BLaER1 (cell line): ENCODE measurements at regions not wholly inside any gene's neighbourhood (a gene's known extent, or its start where the extent isn't known, plus 50 kb on each side); places are given as distances from the start of the nearest gene placed in this dataset.

Source experiments
- H3K27ac ChIP-seq: shearing (Covaris generic); formaldehyde crosslinking; 2 replicates; pipeline ENCODE4 v1.8.1; 2022
- H3K27me3 ChIP-seq: shearing (Covaris generic); formaldehyde crosslinking; 2 replicates; pipeline ENCODE4 v1.8.1; 2022
- H3K36me3 ChIP-seq: shearing (Covaris generic); formaldehyde crosslinking; 2 replicates; pipeline ENCODE4 v1.8.1; 2022
- H3K4me1 ChIP-seq: shearing (Covaris generic); formaldehyde crosslinking; 2 replicates; pipeline ENCODE4 v1.8.1; 2022
- H3K4me2 ChIP-seq: shearing (Covaris generic); formaldehyde crosslinking; 2 replicates; pipeline ENCODE4 v1.8.1; 2022
- H3K4me3 ChIP-seq: shearing (Covaris generic); formaldehyde crosslinking; 2 replicates; pipeline ENCODE4 v1.8.1; 2022
- H3K9ac ChIP-seq: shearing (Covaris generic); formaldehyde crosslinking; 2 replicates; pipeline ENCODE4 v1.8.1; 2022
- H3K9me3 ChIP-seq: shearing (Covaris generic); formaldehyde crosslinking; 2 replicates; pipeline ENCODE4 v1.8.1; 2022
- H4K20me1 ChIP-seq: shearing (Covaris generic); formaldehyde crosslinking; 2 replicates; pipeline ENCODE4 v1.8.1; 2022
- Cebpa-rat ChIP-seq: shearing (Covaris generic); IDR thresholded peaks from 2 replicates; pipeline ENCODE4 v1.8.1; 2022

DNA sequence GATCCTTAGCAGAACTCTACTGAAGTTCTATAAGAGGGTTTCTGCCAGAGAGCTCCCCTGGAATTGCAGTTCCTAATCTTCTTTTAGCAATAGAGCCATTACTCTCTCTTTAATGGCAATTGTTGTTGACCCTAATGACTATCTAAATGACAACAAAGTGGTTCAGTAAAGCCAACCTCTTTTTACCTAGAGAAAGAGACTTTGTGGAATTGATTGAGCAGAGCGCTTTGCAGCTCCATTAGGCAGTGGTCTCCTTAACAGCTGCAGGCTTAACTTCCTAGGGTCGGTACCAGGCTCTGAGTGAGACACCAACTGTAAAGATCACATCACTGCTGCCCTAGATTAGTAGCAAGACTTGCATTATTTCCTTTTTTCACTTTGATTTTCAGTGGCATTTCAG is 1472.9 kb upstream of the TENM3 start:
- no peak overlapping the region for H3K4me2 ChIP-seq
- no peaks in the 10 kb centered on the region for H4K20me1 ChIP-seq
- H3K9ac ChIP-seq, result no peak overlapping the region
- no peaks in the 10 kb centered on the region for H3K36me3 ChIP-seq
- no peaks in the 10 kb centered on the region for H3K9me3 ChIP-seq
- no peak for TF ChIP-seq Cebpa-rat
- H3K27me3 ChIP-seq, result no peaks in the 10 kb centered on the region
- peaks cover 5% of the 10 kb centered on the region; the same call in 1 of the 2 replicates for H3K4me1 ChIP-seq
- H3K4me3 ChIP-seq, result no peak overlapping the region
- no peak overlapping the region for H3K27ac ChIP-seq

DNA sequence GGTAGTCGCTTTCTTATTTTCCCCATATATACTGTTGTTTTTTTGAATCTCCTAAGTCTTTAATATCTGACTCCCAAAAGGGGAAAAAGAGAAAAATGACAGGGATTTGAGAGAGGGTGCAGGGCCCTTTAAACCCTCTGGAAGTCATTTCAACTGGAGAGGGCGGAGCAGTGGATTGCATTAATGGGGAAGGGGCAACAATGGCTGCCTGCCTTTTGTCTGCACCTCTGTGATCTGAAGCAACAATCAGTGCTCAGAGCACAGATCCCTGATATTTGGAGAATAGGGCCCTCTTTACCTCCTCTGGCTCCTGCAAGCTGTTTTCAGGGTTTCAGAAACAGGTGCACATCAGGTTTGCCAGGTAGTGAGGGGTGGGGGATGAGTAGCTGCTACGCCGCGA is 1458.3 kb upstream of the TENM3 start:
- H3K4me1 ChIP-seq, result no peaks in the 10 kb centered on the region
- no peak overlapping the region for H3K4me2 ChIP-seq
- no peaks in the 10 kb centered on the region for H4K20me1 ChIP-seq
- H3K27me3 ChIP-seq, result no peaks in the 10 kb centered on the region
- H3K9me3 ChIP-seq, result no peaks in the 10 kb centered on the region
- no peak for TF ChIP-seq Cebpa-rat
- no peak overlapping the region for H3K27ac ChIP-seq
- H3K9ac ChIP-seq, result no peak overlapping the region
- H3K4me3 ChIP-seq, result no peak overlapping the region
- no peaks in the 10 kb centered on the region for H3K36me3 ChIP-seq

DNA sequence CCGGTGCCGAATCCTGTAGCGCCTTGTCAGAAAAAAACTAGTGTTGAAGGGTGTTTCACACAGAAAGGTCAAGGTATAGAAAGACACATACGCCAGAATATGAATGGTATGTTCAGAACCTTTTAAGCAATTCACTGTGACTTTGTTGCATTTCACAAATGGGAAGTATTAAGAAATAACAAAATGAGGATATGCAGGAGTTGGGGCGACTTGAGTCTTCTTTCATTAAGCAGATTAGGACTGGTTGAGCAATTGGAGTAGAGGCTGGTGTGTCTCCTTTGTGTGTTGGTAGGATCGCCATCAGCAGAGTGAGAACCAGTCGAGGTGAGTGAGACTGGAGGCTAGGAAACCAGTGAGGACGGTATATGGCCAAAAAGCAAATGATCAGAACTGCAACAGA is 1454.5 kb upstream of the TENM3 start:
- Histone ChIP-seq H3K9me3 (no peaks in the 10 kb centered on the region), H3K4me3 (no peak overlapping the region), H3K27ac (no peak overlapping the region), H3K27me3 (no peaks in the 10 kb centered on the region), H4K20me1 (no peaks in the 10 kb centered on the region), H3K36me3 (no peaks in the 10 kb centered on the region), H3K4me1 (no peaks in the 10 kb centered on the region), H3K4me2 (no peak overlapping the region), H3K9ac (no peak overlapping the region)
- no peak for TF ChIP-seq Cebpa-rat

DNA sequence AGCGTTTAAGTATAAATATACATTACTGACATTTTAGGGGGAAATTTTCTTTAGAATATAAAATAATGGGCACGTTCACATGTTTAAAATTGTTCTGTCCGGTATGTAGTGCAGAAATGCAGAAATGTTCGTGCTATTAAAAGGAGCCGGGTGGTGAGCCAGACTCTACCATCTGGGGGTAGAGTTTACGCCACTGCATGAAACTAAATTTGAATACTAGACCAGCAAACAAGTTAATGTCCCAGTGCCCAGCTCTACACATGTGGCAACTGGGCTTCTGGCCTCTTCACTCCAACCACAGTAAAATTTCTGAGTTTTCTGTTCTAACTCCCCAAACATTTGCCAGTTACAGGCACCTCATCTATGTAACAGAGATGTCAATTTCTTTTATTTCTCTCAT is 1453.3 kb upstream of the TENM3 start:
- Histone ChIP-seq H3K4me2 (no peak overlapping the region), H4K20me1 (no peaks in the 10 kb centered on the region), H3K9me3 (no peaks in the 10 kb centered on the region), H3K4me3 (no peak overlapping the region), H3K4me1 (no peaks in the 10 kb centered on the region), H3K36me3 (no peaks in the 10 kb centered on the region), H3K27me3 (no peaks in the 10 kb centered on the region), H3K9ac (no peak overlapping the region), H3K27ac (no peak overlapping the region)
- no peak for TF ChIP-seq Cebpa-rat

DNA sequence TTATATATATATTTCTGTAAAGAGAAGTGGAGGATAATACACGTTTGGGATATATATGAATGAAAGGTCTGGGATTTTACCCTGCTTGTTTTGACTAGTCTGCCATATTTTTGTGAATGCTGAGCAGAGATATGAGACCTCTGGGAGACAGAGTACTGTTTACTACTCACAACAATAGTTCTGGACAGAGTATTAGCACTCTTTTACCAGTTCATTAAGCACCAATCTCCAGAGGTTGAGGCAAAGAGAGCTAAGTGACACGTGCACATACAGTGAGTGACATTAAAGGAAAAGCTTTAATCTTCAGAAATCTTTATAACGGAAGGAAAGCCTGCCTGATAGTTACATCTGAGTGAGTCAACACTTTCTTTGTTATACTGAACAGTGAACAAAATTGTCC is 1452.7 kb upstream of the TENM3 start:
- Histone ChIP-seq H3K4me3 (no peak overlapping the region), H3K4me2 (no peak overlapping the region), H3K4me1 (no peaks in the 10 kb centered on the region), H3K9ac (no peak overlapping the region), H4K20me1 (no peaks in the 10 kb centered on the region), H3K27me3 (no peaks in the 10 kb centered on the region), H3K36me3 (no peaks in the 10 kb centered on the region), H3K9me3 (no peaks in the 10 kb centered on the region), H3K27ac (no peak overlapping the region)
- no peak for TF ChIP-seq Cebpa-rat

DNA sequence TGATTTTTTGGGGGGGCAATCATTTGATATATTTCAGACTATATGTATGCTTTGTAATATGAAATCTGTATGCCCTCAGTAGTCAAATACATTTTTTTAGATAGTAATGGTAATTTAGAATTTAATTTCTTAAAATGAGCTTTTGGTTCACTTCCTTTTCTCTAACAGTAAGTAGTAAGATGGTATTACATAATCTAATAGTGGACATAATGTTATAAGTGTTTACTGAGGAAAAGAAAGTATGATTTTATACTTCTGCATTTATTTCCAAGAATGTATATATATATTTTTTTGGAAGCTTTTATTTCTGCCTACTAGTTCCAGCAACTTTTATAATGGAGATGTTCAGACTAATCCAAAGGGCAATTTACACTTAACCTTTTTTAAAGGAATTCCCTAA is 1450.7 kb upstream of the TENM3 start:
- no peaks in the 10 kb centered on the region for H3K27me3 ChIP-seq
- H3K36me3 ChIP-seq, result no peaks in the 10 kb centered on the region
- no peak overlapping the region for H3K27ac ChIP-seq
- H3K4me1 ChIP-seq, result no peaks in the 10 kb centered on the region
- H3K9ac ChIP-seq, result no peak overlapping the region
- H3K4me3 ChIP-seq, result no peak overlapping the region
- no peaks in the 10 kb centered on the region for H3K9me3 ChIP-seq
- TF ChIP-seq Cebpa-rat, result no peak
- H3K4me2 ChIP-seq, result no peak overlapping the region
- H4K20me1 ChIP-seq, result no peaks in the 10 kb centered on the region

DNA sequence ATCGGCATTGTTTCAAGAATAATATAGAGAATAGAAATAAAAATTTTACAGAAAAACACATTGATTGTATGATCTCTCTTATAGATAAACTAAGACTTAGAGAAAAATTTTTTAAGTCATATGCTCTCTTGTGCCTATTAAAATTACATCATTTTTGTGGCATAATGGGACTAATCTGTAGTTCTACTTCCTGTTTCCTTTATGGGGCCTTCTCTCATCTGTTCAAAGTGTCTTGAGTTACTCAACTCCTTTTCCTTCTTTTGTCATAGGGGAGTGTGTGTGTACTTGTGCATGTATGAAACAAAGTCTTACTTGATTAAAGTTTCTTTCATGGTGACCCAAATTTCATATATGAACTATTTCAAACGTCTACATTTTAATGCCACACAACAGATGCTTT is 1448.9 kb upstream of the TENM3 start:
- Histone ChIP-seq H3K4me2 (no peak overlapping the region), H4K20me1 (no peaks in the 10 kb centered on the region), H3K27me3 (no peaks in the 10 kb centered on the region), H3K9me3 (no peaks in the 10 kb centered on the region), H3K36me3 (no peaks in the 10 kb centered on the region), H3K9ac (no peak overlapping the region), H3K4me1 (no peaks in the 10 kb centered on the region), H3K27ac (no peak overlapping the region), H3K4me3 (no peak overlapping the region)
- TF ChIP-seq Cebpa-rat, result no peak

DNA sequence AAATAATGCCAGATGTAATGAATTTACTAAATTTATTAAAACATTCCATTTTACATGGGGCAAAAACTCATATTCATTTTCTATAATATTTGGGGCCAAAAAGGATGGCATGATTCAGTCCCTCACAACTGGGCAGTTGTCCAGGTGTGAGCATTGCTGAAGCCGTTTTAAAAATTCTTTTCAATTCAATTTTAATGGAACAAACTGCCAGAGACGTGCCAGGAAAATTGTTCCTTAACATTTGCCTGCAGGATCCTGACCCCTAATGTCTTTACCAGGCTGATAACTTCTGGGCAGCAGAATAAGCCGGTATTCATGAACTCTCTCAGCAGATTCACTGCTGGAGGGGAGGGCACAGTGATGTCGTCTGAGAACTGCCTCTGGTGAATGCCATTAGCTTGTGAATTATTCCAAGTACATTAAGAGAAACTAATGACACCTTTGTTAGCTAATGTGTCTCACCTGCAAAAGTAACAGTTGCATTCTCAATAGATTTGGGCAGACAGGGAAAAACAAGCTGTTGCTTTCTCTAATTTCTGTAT is 1445.1 kb upstream of the TENM3 start:
- Histone ChIP-seq H3K4me3 (no peak overlapping the region), H3K27me3 (no peaks in the 10 kb centered on the region)

DNA sequence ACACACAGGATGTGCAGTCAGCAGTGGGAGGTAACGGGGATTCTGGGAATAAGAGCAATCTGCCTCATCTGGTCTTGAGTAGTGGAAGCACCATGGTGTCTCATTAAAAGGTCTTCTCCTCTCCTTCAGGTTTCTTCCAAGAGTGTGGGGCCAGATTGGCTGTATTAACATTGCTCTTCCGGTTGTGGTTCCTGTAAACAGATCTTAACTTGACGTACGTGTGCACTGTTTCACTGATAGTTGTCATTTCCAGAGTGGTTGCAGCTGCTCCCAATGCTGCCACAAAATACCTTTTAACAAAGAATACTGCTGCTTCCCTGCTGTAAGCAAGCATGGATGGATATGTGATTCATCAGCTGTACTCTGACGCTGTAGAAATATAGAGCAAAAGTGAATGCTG is 1443.4 kb upstream of the TENM3 start:
- Histone ChIP-seq H3K27me3 (no peaks in the 10 kb centered on the region), H3K4me1 (no peaks in the 10 kb centered on the region), H3K27ac (no peak overlapping the region), H3K9ac (no peak overlapping the region), H3K4me3 (no peak overlapping the region), H3K9me3 (no peaks in the 10 kb centered on the region), H3K4me2 (no peak overlapping the region), H3K36me3 (no peaks in the 10 kb centered on the region), H4K20me1 (no peaks in the 10 kb centered on the region)
- TF ChIP-seq Cebpa-rat, result no peak

More for the DNA sequence above, 1445.1 kb upstream of the TENM3 start:
- Histone ChIP-seq H4K20me1 (no peaks in the 10 kb centered on the region), H3K4me1 (no peaks in the 10 kb centered on the region), H3K9me3 (no peaks in the 10 kb centered on the region), H3K36me3 (no peaks in the 10 kb centered on the region), H3K9ac (no peak overlapping the region), H3K27ac (no peak overlapping the region), H3K4me2 (no peak overlapping the region)
- no peak for TF ChIP-seq Cebpa-rat

DNA sequence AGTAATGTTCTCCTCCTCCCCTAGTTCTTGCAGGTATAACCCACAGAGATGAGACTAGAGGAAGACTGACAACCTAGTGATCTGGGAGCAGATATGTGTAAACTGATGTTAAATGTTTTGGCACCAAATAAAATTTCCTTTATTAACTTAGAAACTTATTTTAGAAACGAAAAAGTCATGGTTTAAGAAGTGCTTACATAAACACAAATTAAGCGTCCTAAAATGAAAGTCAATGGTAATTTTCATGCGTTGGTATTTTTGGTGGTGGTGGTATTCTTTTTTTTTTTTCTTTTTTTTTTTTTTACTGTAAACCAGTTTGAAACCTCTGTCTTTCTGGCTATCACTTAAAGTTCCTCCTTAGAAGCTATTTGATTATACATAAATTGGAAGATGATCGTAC is 1438.1 kb upstream of the TENM3 start:
- Histone ChIP-seq H3K27me3 (no peaks in the 10 kb centered on the region), H3K36me3 (no peaks in the 10 kb centered on the region), H3K4me3 (no peak overlapping the region), H3K4me2 (no peak overlapping the region), H3K27ac (no peak overlapping the region), H3K9ac (no peak overlapping the region), H3K4me1 (no peaks in the 10 kb centered on the region), H3K9me3 (no peaks in the 10 kb centered on the region), H4K20me1 (no peaks in the 10 kb centered on the region)
- TF ChIP-seq Cebpa-rat, result no peak

DNA sequence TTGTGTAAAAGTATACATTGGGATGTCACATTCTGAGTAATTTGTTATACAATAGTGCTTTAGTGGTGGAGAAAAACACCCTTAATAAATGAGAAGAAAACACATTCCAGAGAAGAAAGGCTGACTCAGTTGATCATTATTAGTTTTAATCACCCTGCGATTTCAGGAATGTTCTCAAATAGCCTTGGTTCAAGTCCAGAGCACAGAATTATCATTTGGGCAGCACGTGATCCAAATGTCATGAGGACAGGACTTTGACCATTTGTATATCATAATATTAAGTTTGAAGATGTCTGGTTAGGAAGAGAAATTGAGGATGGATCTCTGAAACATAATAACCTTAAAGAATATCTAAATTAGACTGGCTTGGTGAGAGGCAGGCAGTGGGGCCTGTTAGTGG is 1434.3 kb upstream of the TENM3 start:
- Histone ChIP-seq H3K4me1 (peaks cover 14% of the 10 kb centered on the region), H3K4me2 (no peak overlapping the region), H3K27me3 (no peaks in the 10 kb centered on the region), H3K9me3 (no peaks in the 10 kb centered on the region), H4K20me1 (no peaks in the 10 kb centered on the region), H3K36me3 (no peaks in the 10 kb centered on the region), H3K4me3 (no peak overlapping the region), H3K27ac (no peak overlapping the region), H3K9ac (no peak overlapping the region)
- TF ChIP-seq Cebpa-rat, result no peak
